ENCODE measurements at regions not wholly inside any gene's neighbourhood (a gene's known extent, or its start where the extent isn't known, plus 50 kb on each side); places are given as distances from the start of the nearest gene placed in this dataset.

DNA sequence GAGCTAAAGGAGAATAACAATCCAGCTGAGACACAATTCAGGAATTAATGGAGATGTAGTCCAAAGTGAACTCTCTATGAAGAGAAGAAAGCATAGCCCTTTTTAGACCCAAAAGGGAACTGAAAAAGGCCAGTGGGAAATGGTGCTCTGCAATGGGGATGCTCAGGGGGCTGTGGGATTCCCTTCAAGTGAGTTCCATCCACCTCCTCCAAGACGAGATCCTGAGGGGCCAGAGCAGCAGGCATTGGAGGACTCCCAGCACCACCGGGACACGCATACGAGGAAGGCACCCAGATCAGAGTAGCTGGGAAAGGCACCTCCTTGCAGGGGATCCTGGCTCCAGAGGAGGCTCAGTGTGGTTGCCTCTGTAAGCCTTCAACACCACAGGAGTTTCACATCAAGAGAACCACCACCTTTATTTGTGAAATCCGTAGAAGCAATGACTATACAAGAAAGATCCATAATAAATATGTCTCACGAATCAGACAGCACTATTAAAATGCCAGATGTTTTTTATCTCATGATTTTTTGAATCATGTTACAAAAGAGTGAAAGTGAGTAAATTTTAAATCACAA lies 288.2 kb downstream of the MED10 start:
- Mint-ChIP-seq H3K27me3 (ENCODE audit: insufficient read depth) (no peaks in the 10 kb centered on the region), H3K9me3 (peaks cover 3% of the 10 kb centered on the region), H3K4me1 (ENCODE audit: low read depth) (no peaks in the 10 kb centered on the region), H3K36me3 (ENCODE audit: low read depth) (no peaks in the 10 kb centered on the region), H3K4me3 (no peak overlapping the region), H3K27ac (no peak overlapping the region)
- DNase-seq (ENCODE audit: low spot score) = no peak
- intact Hi-C loops (cut with micrococcal nuclease) = no loop called here

- Mint-ChIP-seq H3K27me3 (ENCODE audit: insufficient read depth) (no peaks in the 10 kb centered on the region), H3K4me3 (no peak overlapping the region), H3K9me3 (peaks cover 3% of the 10 kb centered on the region), H3K27ac (no peak overlapping the region), H3K4me1 (ENCODE audit: low read depth) (no peaks in the 10 kb centered on the region), H3K36me3 (ENCODE audit: low read depth) (no peaks in the 10 kb centered on the region)
- intact Hi-C loops (cut with micrococcal nuclease) = no loop called here
- DNase-seq (ENCODE audit: low spot score) = no peak
These were observed 289.6 kb downstream of the MED10 start for GRCh38 chr5:6088706-6089105.

- no peak overlapping the region for H3K4me3 Mint-ChIP-seq
- H3K27ac Mint-ChIP-seq = no peak overlapping the region
- no peak for DNase-seq (ENCODE audit: low spot score)
- no peaks in the 10 kb centered on the region for H3K4me1 Mint-ChIP-seq (ENCODE audit: low read depth)
- H3K27me3 Mint-ChIP-seq (ENCODE audit: insufficient read depth) = no peaks in the 10 kb centered on the region
- H3K36me3 Mint-ChIP-seq (ENCODE audit: low read depth) = no peaks in the 10 kb centered on the region
- H3K9me3 Mint-ChIP-seq = no peaks in the 10 kb centered on the region
- intact Hi-C loops (cut with micrococcal nuclease) = no loop called here
These were observed 290.8 kb downstream of the MED10 start for GRCh38 chr5:6087576-6087975.

DNA sequence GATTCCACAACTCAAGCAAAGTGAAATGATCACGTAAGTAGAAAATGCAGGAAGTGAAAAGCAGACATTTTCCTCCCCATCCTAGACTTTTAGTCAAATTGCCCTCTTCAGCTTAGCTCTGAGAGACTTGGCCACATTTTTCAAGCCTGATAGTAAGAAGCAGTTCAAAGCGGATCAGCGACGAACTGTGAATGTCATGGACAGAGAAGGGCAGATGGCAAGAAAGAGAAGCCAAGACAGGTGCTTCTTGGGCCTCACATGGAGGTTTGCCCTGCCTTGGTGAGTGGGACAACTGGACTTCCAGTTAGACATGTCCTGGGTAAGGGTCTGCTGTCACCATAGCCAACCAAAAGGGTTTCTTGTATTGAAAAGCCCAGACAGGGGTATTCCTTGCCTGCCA lies 291.5 kb downstream of the MED10 start:
- intact Hi-C loops (cut with micrococcal nuclease) = no loop called here
- no peak for DNase-seq (ENCODE audit: low spot score)
- Mint-ChIP-seq H3K27ac (no peak overlapping the region), H3K36me3 (ENCODE audit: low read depth) (no peaks in the 10 kb centered on the region), H3K4me3 (no peak overlapping the region), H3K4me1 (ENCODE audit: low read depth) (no peaks in the 10 kb centered on the region), H3K27me3 (ENCODE audit: insufficient read depth) (no peaks in the 10 kb centered on the region), H3K9me3 (no peaks in the 10 kb centered on the region)

DNA sequence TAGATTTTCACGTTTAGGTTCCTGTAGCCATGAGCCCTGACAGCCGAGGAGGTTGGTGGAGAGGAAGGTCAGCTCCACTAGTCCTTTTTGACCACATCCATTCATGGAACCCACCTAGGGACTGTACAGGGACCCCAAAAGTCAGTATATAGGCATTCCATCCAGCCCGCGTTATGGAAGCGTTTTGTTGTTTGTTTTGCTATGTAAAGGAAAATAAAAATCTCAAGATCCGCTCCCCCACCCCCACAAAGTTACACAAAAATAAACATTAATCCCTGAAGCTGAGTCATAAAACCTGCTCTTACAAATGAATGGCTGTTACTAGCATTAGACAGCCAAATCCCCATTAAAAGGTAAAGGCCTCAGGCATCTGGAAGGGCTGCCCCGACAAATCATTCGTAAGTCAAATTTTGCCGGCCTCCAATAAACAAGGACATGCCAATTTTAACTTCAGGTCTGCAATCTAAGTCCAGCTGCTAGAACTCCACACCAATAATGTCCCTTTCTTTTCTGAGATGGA lies 292.9 kb downstream of the MED10 start:
- intact Hi-C loops (cut with micrococcal nuclease) = no loop called here
- no peaks in the 10 kb centered on the region for H3K4me1 Mint-ChIP-seq (ENCODE audit: low read depth)
- H3K4me3 Mint-ChIP-seq = no peak overlapping the region
- H3K27ac Mint-ChIP-seq = no peak overlapping the region
- no peaks in the 10 kb centered on the region for H3K36me3 Mint-ChIP-seq (ENCODE audit: low read depth)
- H3K27me3 Mint-ChIP-seq (ENCODE audit: insufficient read depth) = no peaks in the 10 kb centered on the region
- H3K9me3 Mint-ChIP-seq = no peaks in the 10 kb centered on the region
- DNase-seq (ENCODE audit: low spot score) = no peak

DNA sequence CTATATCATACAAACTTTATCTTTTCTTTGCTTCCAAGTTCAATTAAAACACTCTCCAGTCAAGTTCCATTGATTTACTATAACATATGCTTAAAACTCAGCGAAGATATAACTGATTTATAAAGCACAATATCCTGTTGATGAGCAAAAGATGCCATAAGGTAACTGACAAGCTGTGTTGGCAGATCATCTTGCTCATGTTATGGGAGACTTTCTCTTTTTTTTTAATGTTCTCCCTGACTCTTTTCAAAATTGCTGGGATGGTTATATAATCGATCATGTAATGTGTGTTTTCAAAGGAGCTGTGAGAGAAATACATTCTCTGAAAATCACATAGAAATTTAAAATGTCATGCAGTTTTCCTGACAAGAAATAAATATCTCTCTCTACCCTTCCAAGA lies 293.5 kb downstream of the MED10 start:
- H3K27ac Mint-ChIP-seq = no peak overlapping the region
- intact Hi-C loops (cut with micrococcal nuclease) = no loop called here
- H3K4me1 Mint-ChIP-seq (ENCODE audit: low read depth) = no peaks in the 10 kb centered on the region
- H3K27me3 Mint-ChIP-seq (ENCODE audit: insufficient read depth) = no peaks in the 10 kb centered on the region
- H3K9me3 Mint-ChIP-seq = no peaks in the 10 kb centered on the region
- no peak for DNase-seq (ENCODE audit: low spot score)
- no peaks in the 10 kb centered on the region for H3K36me3 Mint-ChIP-seq (ENCODE audit: low read depth)
- H3K4me3 Mint-ChIP-seq = no peak overlapping the region

DNA sequence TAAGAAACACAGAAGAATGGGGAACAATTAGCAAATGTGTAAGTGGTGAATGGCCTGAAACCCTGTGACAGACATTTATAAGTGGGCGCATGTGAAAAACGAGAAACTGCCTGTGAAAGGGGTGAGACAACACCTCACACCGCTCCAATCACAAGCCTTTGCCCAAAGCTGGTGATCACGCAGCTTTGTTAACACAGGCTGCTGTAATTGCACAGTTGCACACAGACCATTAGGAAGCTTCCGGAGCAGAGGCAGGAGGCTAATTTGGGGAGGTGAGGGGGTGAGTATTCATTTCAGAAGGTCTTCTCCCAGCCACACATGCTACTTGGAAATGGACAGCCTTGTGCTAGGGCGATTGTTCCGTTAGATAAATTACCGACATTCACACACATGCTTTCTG lies 294.0 kb downstream of the MED10 start:
- intact Hi-C loops (cut with micrococcal nuclease) = no loop called here
- Mint-ChIP-seq H3K4me3 (no peak overlapping the region), H3K4me1 (ENCODE audit: low read depth) (no peaks in the 10 kb centered on the region), H3K27me3 (ENCODE audit: insufficient read depth) (no peaks in the 10 kb centered on the region), H3K9me3 (no peaks in the 10 kb centered on the region), H3K27ac (no peak overlapping the region), H3K36me3 (ENCODE audit: low read depth) (no peaks in the 10 kb centered on the region)
- DNase-seq (ENCODE audit: low spot score) = no peak

DNA sequence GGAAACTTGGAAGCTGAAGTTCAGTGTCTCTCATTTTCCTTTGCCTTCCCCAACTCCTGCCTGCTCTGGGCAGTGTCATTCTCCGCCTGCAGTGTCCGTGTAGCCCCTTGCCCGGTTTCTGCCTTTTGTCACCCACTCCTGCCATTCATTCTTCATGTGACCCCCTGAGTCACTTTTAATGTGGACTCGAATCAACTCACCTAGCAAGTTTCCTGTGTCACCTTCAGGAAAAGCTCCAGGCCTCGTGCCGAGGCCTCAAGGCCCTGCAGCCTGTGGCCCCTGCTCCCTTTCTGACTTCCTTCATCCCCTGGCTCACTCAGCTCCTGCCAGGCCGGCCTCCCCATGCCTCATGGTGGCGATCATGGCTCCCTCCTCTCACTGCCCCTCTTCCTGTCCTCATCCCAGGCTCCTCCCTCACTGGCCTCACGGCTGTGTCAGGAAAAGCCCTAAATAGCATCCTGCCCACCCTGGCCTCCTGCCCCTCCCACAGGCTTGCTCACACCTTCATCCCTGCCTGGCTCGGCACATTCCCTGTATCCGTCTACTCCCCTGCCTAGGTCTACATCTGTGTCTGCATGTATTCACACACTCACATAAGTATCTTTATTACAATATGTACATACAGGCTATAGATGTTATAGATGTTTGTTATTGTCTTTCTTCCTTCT lies 294.9 kb downstream of the MED10 start:
- Mint-ChIP-seq H3K36me3 (ENCODE audit: low read depth) (no peaks in the 10 kb centered on the region), H3K27ac (no peak overlapping the region), H3K4me1 (ENCODE audit: low read depth) (no peaks in the 10 kb centered on the region), H3K9me3 (no peaks in the 10 kb centered on the region), H3K27me3 (ENCODE audit: insufficient read depth) (no peaks in the 10 kb centered on the region), H3K4me3 (no peak overlapping the region)
- intact Hi-C loops (cut with micrococcal nuclease) = no loop called here
- DNase-seq (ENCODE audit: low spot score) = no peak

- Mint-ChIP-seq H3K4me1 (ENCODE audit: low read depth) (no peaks in the 10 kb centered on the region), H3K9me3 (no peaks in the 10 kb centered on the region), H3K27me3 (ENCODE audit: insufficient read depth) (no peaks in the 10 kb centered on the region), H3K27ac (no peak overlapping the region), H3K36me3 (ENCODE audit: low read depth) (no peaks in the 10 kb centered on the region), H3K4me3 (no peak overlapping the region)
- no peak for DNase-seq (ENCODE audit: low spot score)
- intact Hi-C loops (cut with micrococcal nuclease) = no loop called here
These were observed 295.7 kb downstream of the MED10 start for GRCh38 chr5:6082685-6083084.

DNA sequence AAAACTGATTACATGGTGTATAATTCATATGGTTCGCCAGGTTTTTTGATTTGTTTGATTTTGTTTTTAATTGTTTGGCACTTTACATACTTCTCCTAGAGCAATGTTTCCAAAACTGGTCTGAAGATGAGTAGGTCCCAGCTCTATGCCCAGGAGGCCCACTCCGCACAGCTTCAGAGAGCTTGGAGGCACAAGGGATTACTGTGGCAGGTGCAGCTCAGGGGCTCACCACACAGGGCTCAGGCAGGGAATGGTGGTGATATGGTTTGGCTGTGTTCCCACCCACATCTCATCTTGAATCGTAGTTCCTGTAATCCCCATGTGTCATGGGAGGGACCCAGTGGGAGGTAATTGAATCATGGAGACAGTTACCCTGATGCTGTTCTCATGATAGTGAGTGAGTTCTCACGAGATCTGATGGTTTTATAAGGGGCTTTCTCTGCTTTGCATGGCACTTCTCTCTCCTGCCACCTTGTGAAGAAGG lies 296.6 kb downstream of the MED10 start:
- Mint-ChIP-seq H3K36me3 (ENCODE audit: low read depth) (no peaks in the 10 kb centered on the region), H3K9me3 (no peaks in the 10 kb centered on the region), H3K4me1 (ENCODE audit: low read depth) (no peaks in the 10 kb centered on the region), H3K27ac (no peak overlapping the region), H3K4me3 (no peak overlapping the region), H3K27me3 (ENCODE audit: insufficient read depth) (no peaks in the 10 kb centered on the region)
- intact Hi-C loops (cut with micrococcal nuclease) = no loop called here
- no peak for DNase-seq (ENCODE audit: low spot score)

- no peak for DNase-seq (ENCODE audit: low spot score)
- Mint-ChIP-seq H3K27ac (no peak overlapping the region), H3K36me3 (ENCODE audit: low read depth) (no peaks in the 10 kb centered on the region), H3K9me3 (no peaks in the 10 kb centered on the region), H3K4me1 (ENCODE audit: low read depth) (no peaks in the 10 kb centered on the region), H3K27me3 (ENCODE audit: insufficient read depth) (no peaks in the 10 kb centered on the region), H3K4me3 (no peak overlapping the region)
- intact Hi-C loops (cut with micrococcal nuclease) = no loop called here
These were observed 297.2 kb downstream of the MED10 start for GRCh38 chr5:6080930-6081726.

DNA sequence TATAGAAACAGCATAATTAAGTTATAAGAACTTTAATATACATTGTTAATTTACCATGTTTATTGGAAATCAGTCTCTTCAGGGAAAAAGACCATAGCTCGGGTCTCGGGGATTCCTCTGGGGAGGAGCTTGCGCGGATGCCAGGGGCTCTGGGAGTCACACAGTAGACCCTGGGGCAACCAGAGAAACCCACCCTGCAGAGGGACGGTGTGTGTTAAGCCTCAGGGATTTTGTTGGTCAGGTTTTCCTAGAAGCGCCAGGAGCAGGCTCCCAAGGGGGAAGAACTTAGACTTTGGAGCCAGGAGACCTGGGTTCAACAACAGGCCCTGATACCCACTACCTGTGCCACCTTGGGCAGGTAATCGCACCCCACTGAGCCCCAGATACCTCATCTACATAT lies 297.9 kb downstream of the MED10 start:
- no peak for DNase-seq (ENCODE audit: low spot score)
- no peaks in the 10 kb centered on the region for H3K9me3 Mint-ChIP-seq

DNA sequence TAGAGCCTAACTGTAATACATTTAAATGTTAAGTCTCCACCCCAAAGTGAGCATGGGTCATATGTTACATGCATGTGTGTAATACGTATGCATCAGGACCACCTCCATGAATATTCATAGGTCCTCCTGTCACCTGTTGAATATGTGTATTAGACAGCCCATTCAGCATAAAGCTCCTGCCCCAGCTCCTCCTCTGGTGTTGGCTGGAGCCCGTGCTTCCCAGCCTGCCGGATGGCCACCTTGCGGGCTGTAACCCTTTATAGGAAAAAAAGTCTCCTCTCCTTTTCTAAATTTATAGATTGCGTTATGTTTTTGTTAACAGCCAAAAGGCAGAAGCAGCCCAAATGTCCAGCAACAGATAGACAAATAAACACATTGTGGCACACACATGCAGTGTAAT lies 299.5 kb downstream of the MED10 start:
- Mint-ChIP-seq H3K36me3 (ENCODE audit: low read depth) (no peaks in the 10 kb centered on the region), H3K27ac (no peak overlapping the region), H3K27me3 (ENCODE audit: insufficient read depth) (no peaks in the 10 kb centered on the region), H3K4me1 (ENCODE audit: low read depth) (no peaks in the 10 kb centered on the region), H3K9me3 (no peaks in the 10 kb centered on the region), H3K4me3 (no peak overlapping the region)
- intact Hi-C loops (cut with micrococcal nuclease) = no loop called here
- no peak for DNase-seq (ENCODE audit: low spot score)

More for the DNA sequence above, 297.9 kb downstream of the MED10 start:
- intact Hi-C loops (cut with micrococcal nuclease) = no loop called here
- H3K27me3 Mint-ChIP-seq (ENCODE audit: insufficient read depth) = no peaks in the 10 kb centered on the region
- H3K36me3 Mint-ChIP-seq (ENCODE audit: low read depth) = no peaks in the 10 kb centered on the region
- H3K4me1 Mint-ChIP-seq (ENCODE audit: low read depth) = no peaks in the 10 kb centered on the region
- H3K4me3 Mint-ChIP-seq = no peak overlapping the region
- H3K27ac Mint-ChIP-seq = no peak overlapping the region

All from activated T-helper 1 cell treated with anti-CD3 and anti-CD28 coated beads, Interleukin-12 subunit alpha, Interleukin-12 subunit beta, Interleukin-2, Interleukin-4 antibody, amounts not matched to agents 30 ng/mL and 10 ng/mL and 1 ng/mL, durations not matched to agents 14 hours and 24 hours and 36 hours (primary cell).